Astrocyte (in vitro differentiated cells and primary cell): ENCODE measurements at regions not wholly inside any gene's neighbourhood (a gene's known extent, or its start where the extent isn't known, plus 50 kb on each side); places are given as distances from the start of the nearest gene placed in this dataset.

ENCODE experiments used
- DNase-seq: peaks from one replicate; pipeline ENCODE4 v3.0.0-alpha.2; 2010; ENCODE audit warnings: low read depth
- FAIRE-seq: peaks from 2 replicates; lab custom pipeline; 2011; peaks lifted over from hg19 to GRCh38; lab: Jason Lieb, UNC
- H2AFZ ChIP-seq: 2 replicates; pipeline ENCODE4 v1.6.0; 2012; ENCODE audit warnings: low read depth, low read length, inconsistent platforms
- H3K27ac ChIP-seq: 2 replicates; pipeline ENCODE4 v1.5.1; 2011; ENCODE audit warnings: low read depth, low read length, inconsistent platforms
- H3K27me3 ChIP-seq: 2 replicates; pipeline ENCODE4 v1.6.0; 2011; ENCODE audit warnings: low read length, inconsistent platforms; ENCODE audit not compliant: insufficient read depth
- H3K36me3 ChIP-seq: 2 replicates; pipeline ENCODE4 v1.5.1; 2011; ENCODE audit warnings: low read length, inconsistent platforms; ENCODE audit not compliant: insufficient read depth
- H3K4me1 ChIP-seq: 2 replicates; pipeline ENCODE4 v1.5.1; 2011; ENCODE audit warnings: low read length, inconsistent platforms; ENCODE audit not compliant: insufficient read depth
- H3K4me2 ChIP-seq: 2 replicates; pipeline ENCODE4 v1.6.0; 2012; ENCODE audit warnings: low read length, inconsistent platforms
- H3K4me3 ChIP-seq: 2 replicates; pipeline ENCODE4 v1.5.1; 2011; ENCODE audit warnings: low read depth, mild to moderate bottlenecking, low read length, inconsistent platforms; ENCODE audit not compliant: insufficient read depth
- H3K79me2 ChIP-seq: 2 replicates; pipeline ENCODE4 v1.6.0; 2012; ENCODE audit warnings: mild to moderate bottlenecking, low read length, inconsistent platforms; ENCODE audit not compliant: insufficient read depth
- H3K9ac ChIP-seq: 2 replicates; pipeline ENCODE4 v1.6.0; 2012; ENCODE audit warnings: mild to moderate bottlenecking, low read length, inconsistent platforms
- H3K9me3 ChIP-seq: 2 replicates; pipeline ENCODE4 v1.5.1; 2012; ENCODE audit warnings: low read depth, mild to moderate bottlenecking, low read length, inconsistent platforms; ENCODE audit not compliant: insufficient read depth
- H4K20me1 ChIP-seq: 2 replicates; pipeline ENCODE4 v1.6.0; 2012; ENCODE audit warnings: low read length, inconsistent platforms; ENCODE audit not compliant: insufficient read depth
- H3K27ac Mint-ChIP-seq: one replicate; pipeline ENCODE4 v1.8.0; 2021; ENCODE audit warnings: mild to moderate bottlenecking, mixed read lengths; ENCODE audit not compliant: unreplicated experiment
- H3K27me3 Mint-ChIP-seq: one replicate; pipeline ENCODE4 v1.8.0; 2021; ENCODE audit warnings: low read depth, mixed read lengths; ENCODE audit not compliant: unreplicated experiment
- H3K36me3 Mint-ChIP-seq: one replicate; pipeline ENCODE4 v1.8.0; 2021; ENCODE audit warnings: low read depth, mixed read lengths; ENCODE audit not compliant: unreplicated experiment
- H3K4me1 Mint-ChIP-seq: one replicate; pipeline ENCODE4 v1.8.0; 2021; ENCODE audit warnings: low read depth, mixed read lengths; ENCODE audit not compliant: unreplicated experiment
- H3K4me3 Mint-ChIP-seq: one replicate; pipeline ENCODE4 v1.8.0; 2021; ENCODE audit warnings: mild to moderate bottlenecking, moderate library complexity, mixed read lengths; ENCODE audit not compliant: unreplicated experiment
- H3K9me3 Mint-ChIP-seq: one replicate; pipeline ENCODE4 v1.8.0; 2021; ENCODE audit warnings: mild to moderate bottlenecking, mixed read lengths; ENCODE audit not compliant: unreplicated experiment
- EZH2 ChIP-seq: IDR thresholded peaks from 2 replicates; pipeline ENCODE4 v1.6.1; 2012; ENCODE audit warnings: mild to moderate bottlenecking, low read length, inconsistent platforms; ENCODE audit not compliant: insufficient read depth
- TF ChIP-seq, protein P1 (sequence below): IDR thresholded peaks from 2 replicates; pipeline ENCODE4 v1.5.1; 2011; ENCODE audit warnings: low read depth, mild to moderate bottlenecking, inconsistent platforms, low read length, moderate library complexity; ENCODE audit not compliant: insufficient read depth

- Histone ChIP-seq H3K27me3 (no peaks in the 10 kb centered on the region), H3K9ac (no peak overlapping the region), H3K4me1 (no peaks in the 10 kb centered on the region), H3K27ac (no peak overlapping the region), H3K79me2 (no peaks in the 10 kb centered on the region), H3K36me3 (no peaks in the 10 kb centered on the region), H3K4me2 (no peak overlapping the region), H4K20me1 (no peaks in the 10 kb centered on the region), H2AFZ (no peak overlapping the region), H3K9me3 (no peaks in the 10 kb centered on the region), H3K4me3 (no peak overlapping the region)
- Mint-ChIP-seq H3K27ac (no peak overlapping the region), H3K27me3 (no peaks in the 10 kb centered on the region), H3K4me1 (no peaks in the 10 kb centered on the region), H3K4me3 (no peak overlapping the region), H3K9me3 (no peaks in the 10 kb centered on the region), H3K36me3 (no peaks in the 10 kb centered on the region)
- DNase-seq = no peak
- TF ChIP-seq, protein P1, sequence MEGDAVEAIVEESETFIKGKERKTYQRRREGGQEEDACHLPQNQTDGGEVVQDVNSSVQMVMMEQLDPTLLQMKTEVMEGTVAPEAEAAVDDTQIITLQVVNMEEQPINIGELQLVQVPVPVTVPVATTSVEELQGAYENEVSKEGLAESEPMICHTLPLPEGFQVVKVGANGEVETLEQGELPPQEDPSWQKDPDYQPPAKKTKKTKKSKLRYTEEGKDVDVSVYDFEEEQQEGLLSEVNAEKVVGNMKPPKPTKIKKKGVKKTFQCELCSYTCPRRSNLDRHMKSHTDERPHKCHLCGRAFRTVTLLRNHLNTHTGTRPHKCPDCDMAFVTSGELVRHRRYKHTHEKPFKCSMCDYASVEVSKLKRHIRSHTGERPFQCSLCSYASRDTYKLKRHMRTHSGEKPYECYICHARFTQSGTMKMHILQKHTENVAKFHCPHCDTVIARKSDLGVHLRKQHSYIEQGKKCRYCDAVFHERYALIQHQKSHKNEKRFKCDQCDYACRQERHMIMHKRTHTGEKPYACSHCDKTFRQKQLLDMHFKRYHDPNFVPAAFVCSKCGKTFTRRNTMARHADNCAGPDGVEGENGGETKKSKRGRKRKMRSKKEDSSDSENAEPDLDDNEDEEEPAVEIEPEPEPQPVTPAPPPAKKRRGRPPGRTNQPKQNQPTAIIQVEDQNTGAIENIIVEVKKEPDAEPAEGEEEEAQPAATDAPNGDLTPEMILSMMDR = no peak
- no peak for TF ChIP-seq EZH2
- FAIRE-seq = no peak
Observed at GRCh38 chr3:191119415-191120295, 79.4 kb upstream of the OSTN start.

- Histone ChIP-seq H2AFZ (peak overlapping the region; percentile 10), H3K9ac (no peak overlapping the region), H3K27me3 (no peaks in the 10 kb centered on the region), H3K79me2 (no peaks in the 10 kb centered on the region), H3K9me3 (no peaks in the 10 kb centered on the region), H3K4me1 (no peaks in the 10 kb centered on the region), H3K36me3 (no peaks in the 10 kb centered on the region), H3K4me2 (no peak overlapping the region), H4K20me1 (no peaks in the 10 kb centered on the region), H3K27ac (no peak overlapping the region), H3K4me3 (no peak overlapping the region)
- no peaks in the 10 kb centered on the region for H3K9me3 Mint-ChIP-seq
- TF ChIP-seq EZH2 = no peak
- DNase-seq = no peak
- no peaks in the 10 kb centered on the region for H3K36me3 Mint-ChIP-seq
- H3K27me3 Mint-ChIP-seq = no peaks in the 10 kb centered on the region
- H3K4me3 Mint-ChIP-seq = no peak overlapping the region
- no peak overlapping the region for H3K27ac Mint-ChIP-seq
- no peak for FAIRE-seq
- H3K4me1 Mint-ChIP-seq = no peaks in the 10 kb centered on the region
Observed at GRCh38 chr3:191111722-191112121, 87.3 kb upstream of the OSTN start.

DNA sequence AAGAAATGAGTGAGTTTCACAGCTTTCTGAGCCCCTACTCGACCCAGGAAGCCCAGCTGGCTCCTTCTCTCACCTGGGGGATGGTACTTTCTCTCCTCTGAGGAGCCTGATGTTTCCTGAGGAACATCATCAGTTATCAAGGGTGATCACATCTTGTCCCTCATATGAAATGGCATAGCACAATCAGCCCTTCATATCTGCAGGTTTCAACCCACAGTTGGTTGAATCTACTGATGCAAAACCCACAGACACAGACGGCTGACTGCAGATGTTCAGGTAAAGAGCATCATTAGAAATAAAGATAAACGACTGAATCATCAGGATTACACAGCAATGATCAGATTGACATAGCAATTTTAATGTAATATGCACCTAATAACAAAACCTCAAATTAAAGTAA, 93.6 kb upstream of the OSTN start:
- TF ChIP-seq, protein P1 = no peak
- TF ChIP-seq EZH2 = no peak
- H3K4me3 ChIP-seq = no peak overlapping the region
- Mint-ChIP-seq H3K27ac (no peak overlapping the region), H3K27me3 (no peaks in the 10 kb centered on the region), H3K36me3 (no peaks in the 10 kb centered on the region), H3K9me3 (no peaks in the 10 kb centered on the region), H3K4me1 (peaks cover 2% of the 10 kb centered on the region), H3K4me3 (no peak overlapping the region)
- H2AFZ ChIP-seq = no peak overlapping the region
- no peaks in the 10 kb centered on the region for H3K36me3 ChIP-seq
- no peak overlapping the region for H3K4me2 ChIP-seq
- FAIRE-seq (no peak), DNase-seq (no peak)
- no peaks in the 10 kb centered on the region for H4K20me1 ChIP-seq
- H3K79me2 ChIP-seq = no peaks in the 10 kb centered on the region
- H3K27ac ChIP-seq = no peak overlapping the region
- H3K4me1 ChIP-seq = no peaks in the 10 kb centered on the region
- no peaks in the 10 kb centered on the region for H3K9me3 ChIP-seq
- no peaks in the 10 kb centered on the region for H3K27me3 ChIP-seq
- H3K9ac ChIP-seq = no peak overlapping the region
